Heart left ventricle (tissue), 13 donors: ENCODE measurements at regions not wholly inside any gene's neighbourhood (a gene's known extent, or its start where the extent isn't known, plus 50 kb on each side); places are given as distances from the start of the nearest gene placed in this dataset.

Experiments
- POLR2A ChIP-seq, 2 donors: fragments of 450-650 bp; IDR thresholded peaks; one replicate each; pipeline ENCODE4 v1.6.1; 2017; ENCODE audit warnings: antibody characterized with exemption in 2 of 2, mild to moderate bottlenecking in 2 of 2, moderate library complexity in 2 of 2
- TF ChIP-seq, protein P1 (sequence below), 12 donors: fragments of 200-600 bp; sonication (generic) in 4 of 12; IDR thresholded peaks; one replicate each; pipeline versions ENCODE4 v1.5.0 to v1.8.0; 2018 to 2022; ENCODE audit warnings: antibody characterized with exemption in 12 of 12, mild to moderate bottlenecking in 5 of 12
- donor health status: ischemic (EF 13 %, LVEDD 7.1; RV severe dilation, severe dysfunction).
- donor health status: DM: no; HTN: yes; CAD: no.
- donor health status: DM: no; HTN: no; CAD: no.
- donor health status: ischemic (EF 25% LVEDD 6.9; RV normal size, moderate dysfunction).
- donor health status: ischemic (EF 25% LVEDD 5.7; RV mildly dilated, moderate dysfunction).
- donor health status: ischemic (EF 35%, LVEDD 5.7; RV mildly dilated, moderate dysfunction).
- donor health status: nonischemic (EF 11% LVEDD 7.7; RV severe dilation, severe dysfunction).
- donor health status: DM: yes; HTN: yes; CAD: no.
- donor health status: PGD.
- donor health status: ischemic (EF 29% LVEDD 5.4; RV normal size, mild dysfunction).
- donor health status: nonischemic (EF 23%, LVEDD 6.1; RV moderate dilation, normal function).

DNA sequence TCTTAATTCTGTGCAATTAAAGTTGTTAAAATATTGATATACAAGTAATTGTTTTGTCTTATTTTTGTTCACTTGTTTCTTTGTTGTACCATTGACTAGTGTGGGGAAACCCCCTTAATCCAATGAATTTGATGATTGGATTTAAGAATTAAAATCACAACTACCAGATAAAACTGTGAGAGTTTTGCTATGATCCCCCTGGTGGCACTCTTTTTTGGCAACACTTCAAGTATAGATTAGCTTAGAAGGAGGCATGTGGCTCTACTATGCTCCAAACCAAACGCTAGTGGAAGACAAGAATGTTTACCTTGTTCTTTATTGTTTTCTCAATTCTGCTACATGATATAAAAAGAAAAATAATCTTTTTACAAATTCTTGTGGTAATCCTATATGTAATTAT is 477.8 kb upstream of the ETAA1 start:
- TF ChIP-seq POLR2A (IDR thresholded peaks at IDR 0.05) = no peak
- TF ChIP-seq, protein P1, sequence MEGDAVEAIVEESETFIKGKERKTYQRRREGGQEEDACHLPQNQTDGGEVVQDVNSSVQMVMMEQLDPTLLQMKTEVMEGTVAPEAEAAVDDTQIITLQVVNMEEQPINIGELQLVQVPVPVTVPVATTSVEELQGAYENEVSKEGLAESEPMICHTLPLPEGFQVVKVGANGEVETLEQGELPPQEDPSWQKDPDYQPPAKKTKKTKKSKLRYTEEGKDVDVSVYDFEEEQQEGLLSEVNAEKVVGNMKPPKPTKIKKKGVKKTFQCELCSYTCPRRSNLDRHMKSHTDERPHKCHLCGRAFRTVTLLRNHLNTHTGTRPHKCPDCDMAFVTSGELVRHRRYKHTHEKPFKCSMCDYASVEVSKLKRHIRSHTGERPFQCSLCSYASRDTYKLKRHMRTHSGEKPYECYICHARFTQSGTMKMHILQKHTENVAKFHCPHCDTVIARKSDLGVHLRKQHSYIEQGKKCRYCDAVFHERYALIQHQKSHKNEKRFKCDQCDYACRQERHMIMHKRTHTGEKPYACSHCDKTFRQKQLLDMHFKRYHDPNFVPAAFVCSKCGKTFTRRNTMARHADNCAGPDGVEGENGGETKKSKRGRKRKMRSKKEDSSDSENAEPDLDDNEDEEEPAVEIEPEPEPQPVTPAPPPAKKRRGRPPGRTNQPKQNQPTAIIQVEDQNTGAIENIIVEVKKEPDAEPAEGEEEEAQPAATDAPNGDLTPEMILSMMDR (IDR thresholded peaks at IDR 0.05) = no peak
